ENCODE measurements at regions not wholly inside any gene's neighbourhood (a gene's known extent, or its start where the extent isn't known, plus 50 kb on each side); places are given as distances from the start of the nearest gene placed in this dataset.

- H2AFZ ChIP-seq (ENCODE audit: low read length): no peak overlapping the region
- H3K4me3 ChIP-seq (ENCODE audit: extremely low read depth in 1 of 4, insufficient read depth in 2 of 4, low read depth in 3 of 4, low read length in 4 of 4): no peak overlapping the region
- no peaks in the 10 kb centered on the region for H3K36me3 ChIP-seq (ENCODE audit: control insufficient read depth in 2 of 4, insufficient read depth in 4 of 4, low read length in 3 of 4)
- H4K8ac ChIP-seq (ENCODE audit: extremely low read depth, insufficient read depth, low read length): no peak overlapping the region
- no peak overlapping the region for H2BK120ac ChIP-seq (replicated peaks; ENCODE audit: low read depth, low read length)
- H3K23me2 ChIP-seq (ENCODE audit: low read depth, low read length): no peaks in the 10 kb centered on the region
- H4K5ac ChIP-seq (ENCODE audit: insufficient read length, low read depth, low read length): no peak overlapping the region
- FAIRE-seq (peak; percentile 71), DNase-seq (ENCODE audit: low read depth in 1 of 2, low spot score in 2 of 2) (peak in 1 of 2 experiments; percentile 15)
- ChIA-PET CTCF (ENCODE audit: partially characterized antibody) (no interaction called here), POLR2A (ENCODE audit: partially characterized antibody) (no interaction called here)
- no peaks in the 10 kb centered on the region for H3K27me3 ChIP-seq (replicated peaks in 1 of 4; ENCODE audit: control insufficient read depth in 3 of 4, extremely low read depth in 1 of 4, insufficient read depth in 3 of 4, low read length in 3 of 4)
- WGBS, 2 experiments (ENCODE audit: extremely low coverage in 1 of 2, insufficient coverage in 1 of 2, insufficient read length in 1 of 2, insufficient replicate concordance in 2 of 2, low coverage in 1 of 2, low lambda C conversion rate in 2 of 2, missing lambda C conversion rate in 1 of 2): 43% methylated on average over 3 of the region's 3 CpGs; no CpG with 5 or more reads in 1 of the 2 experiments
- H3K18ac ChIP-seq (ENCODE audit: extremely low read depth, low read length): no peak overlapping the region; the same call in 1 of the 2 replicates
- no peaks in the 10 kb centered on the region for H3K9me3 ChIP-seq (ENCODE audit: insufficient read depth in 2 of 2, low read depth in 1 of 2, low read length in 1 of 2)
- H4K20me1 ChIP-seq (replicated peaks in 1 of 2; ENCODE audit: control insufficient read depth in 1 of 2, insufficient read depth in 2 of 2, low read length in 2 of 2): no peaks in the 10 kb centered on the region
- peak overlapping the region in 1 of 4 experiments; percentile 11; a peak in 1 of 7 replicates for H3K9ac ChIP-seq (replicated peaks in 1 of 4; ENCODE audit: extremely low read depth in 1 of 4, low read depth in 3 of 4, low read length in 3 of 4)
- H3K79me1 ChIP-seq (ENCODE audit: low read depth, low read length): no peaks in the 10 kb centered on the region; the same call in 1 of the 2 replicates
- 0 out of 2 replicates have a peak overlapping the region, but pooled peaks have one; percentile 11 for H2BK15ac ChIP-seq (ENCODE audit: low read length)
- H3K79me2 ChIP-seq (ENCODE audit: control insufficient read depth in 1 of 2, insufficient read depth in 2 of 2, low read length in 2 of 2): no peaks in the 10 kb centered on the region
- no peak overlapping the region for H3K4ac ChIP-seq (replicated peaks; ENCODE audit: insufficient read length, low read depth, low read length)
- no peak overlapping the region for H3K27ac ChIP-seq (ENCODE audit: low read depth, low read length)
- H3K23ac ChIP-seq (ENCODE audit: insufficient read length): no peak overlapping the region
- no peak overlapping the region for H2AK5ac ChIP-seq (ENCODE audit: low read depth, low read length)
- no peak overlapping the region for H2BK12ac ChIP-seq (ENCODE audit: low read depth, low read length)
- H3K4me2 ChIP-seq (ENCODE audit: insufficient read depth in 1 of 2, low read depth in 2 of 2, low read length in 2 of 2): no peak overlapping the region
- no peak overlapping the region for H4K91ac ChIP-seq (replicated peaks; ENCODE audit: insufficient read length, low read length)
- H2BK5ac ChIP-seq (ENCODE audit: low read depth, low read length): no peak overlapping the region
- no peaks in the 10 kb centered on the region for H3K4me1 ChIP-seq (replicated peaks in 1 of 4; ENCODE audit: control insufficient read depth in 3 of 4, insufficient read depth in 4 of 4, low read length in 3 of 4)
- TF ChIP-seq CTCF (IDR thresholded peaks at IDR 0.05; ENCODE audit: control extremely low read depth in 1 of 3, insufficient read depth in 1 of 3, low read depth in 1 of 3, low read length in 3 of 3) (peak in 2 of 3 experiments; percentile 43 to 51; a peak in 3 of 4 replicates), USF2 (IDR thresholded peaks at IDR 0.05; ENCODE audit: low read length) (no peak), JUND (IDR thresholded peaks at IDR 0.05; ENCODE audit: low read length) (no peak), TEAD4 (IDR thresholded peaks at IDR 0.05; ENCODE audit: low read depth, low read length) (no peak), RAD21 (IDR thresholded peaks at IDR 0.05 in 1 of 2, conservative IDR thresholded peaks at IDR 0.05 in 1 of 2; ENCODE audit: low read depth in 2 of 2, low read length in 2 of 2) (peak; percentile 76 to 81)
- H3K56ac ChIP-seq (replicated peaks; ENCODE audit: insufficient read length, low read depth, low read length): no peak overlapping the region
- no peak overlapping the region for H3K14ac ChIP-seq (ENCODE audit: insufficient read length)
- no peak overlapping the region for H2BK20ac ChIP-seq (ENCODE audit: low read length)
Measured at GRCh38 chr9:29285818-29286217, 1712.5 kb upstream of the C9orf72 start.
